ENCODE measurements at regions not wholly inside any gene's neighbourhood (a gene's known extent, or its start where the extent isn't known, plus 50 kb on each side); places are given as distances from the start of the nearest gene placed in this dataset.

DNA sequence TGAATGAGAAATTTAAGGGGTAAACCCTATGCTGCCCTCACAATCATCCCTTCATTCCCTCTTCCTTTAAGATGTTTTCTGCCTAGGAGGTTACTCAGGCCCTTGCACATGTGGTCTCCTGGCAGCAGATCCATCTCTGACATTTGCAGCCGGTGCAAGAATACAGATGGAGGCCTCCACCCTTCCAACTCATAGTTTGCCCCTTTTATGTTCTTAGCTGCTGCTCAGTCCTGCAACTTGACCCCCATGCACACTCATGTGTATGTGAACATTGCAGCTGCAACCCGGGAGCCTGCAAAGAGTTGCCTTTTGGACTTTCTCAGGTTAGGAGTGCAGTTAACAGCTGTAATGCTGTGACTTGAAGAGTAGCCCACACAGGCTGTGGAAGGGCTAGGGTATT, 131.9 kb upstream of the SGK1 start:
- TF ChIP-seq, protein P1, sequence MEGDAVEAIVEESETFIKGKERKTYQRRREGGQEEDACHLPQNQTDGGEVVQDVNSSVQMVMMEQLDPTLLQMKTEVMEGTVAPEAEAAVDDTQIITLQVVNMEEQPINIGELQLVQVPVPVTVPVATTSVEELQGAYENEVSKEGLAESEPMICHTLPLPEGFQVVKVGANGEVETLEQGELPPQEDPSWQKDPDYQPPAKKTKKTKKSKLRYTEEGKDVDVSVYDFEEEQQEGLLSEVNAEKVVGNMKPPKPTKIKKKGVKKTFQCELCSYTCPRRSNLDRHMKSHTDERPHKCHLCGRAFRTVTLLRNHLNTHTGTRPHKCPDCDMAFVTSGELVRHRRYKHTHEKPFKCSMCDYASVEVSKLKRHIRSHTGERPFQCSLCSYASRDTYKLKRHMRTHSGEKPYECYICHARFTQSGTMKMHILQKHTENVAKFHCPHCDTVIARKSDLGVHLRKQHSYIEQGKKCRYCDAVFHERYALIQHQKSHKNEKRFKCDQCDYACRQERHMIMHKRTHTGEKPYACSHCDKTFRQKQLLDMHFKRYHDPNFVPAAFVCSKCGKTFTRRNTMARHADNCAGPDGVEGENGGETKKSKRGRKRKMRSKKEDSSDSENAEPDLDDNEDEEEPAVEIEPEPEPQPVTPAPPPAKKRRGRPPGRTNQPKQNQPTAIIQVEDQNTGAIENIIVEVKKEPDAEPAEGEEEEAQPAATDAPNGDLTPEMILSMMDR (IDR thresholded peaks at IDR 0.05) = no peak
- no peak for TF ChIP-seq POLR2AphosphoS5 (IDR thresholded peaks at IDR 0.05)

All from transverse colon (tissue), 4 donors.